HG03280 (cell line): ENCODE measurements at regions not wholly inside any gene's neighbourhood (a gene's known extent, or its start where the extent isn't known, plus 50 kb on each side); places are given as distances from the start of the nearest gene placed in this dataset.
"Not testable (repeated sequence)": the region's sequence is repeated elsewhere in the genome, so short reads cannot be mapped to it uniquely, and the experiment has no call there.

Experiments used
- ATAC-seq: cut with Tn5 transposase; IDR thresholded peaks from one replicate; pipeline ENCODE4 v1.9.1; 2021; ENCODE audit warnings: mild to moderate bottlenecking, moderate library complexity; ENCODE audit not compliant: unreplicated experiment

DNA sequence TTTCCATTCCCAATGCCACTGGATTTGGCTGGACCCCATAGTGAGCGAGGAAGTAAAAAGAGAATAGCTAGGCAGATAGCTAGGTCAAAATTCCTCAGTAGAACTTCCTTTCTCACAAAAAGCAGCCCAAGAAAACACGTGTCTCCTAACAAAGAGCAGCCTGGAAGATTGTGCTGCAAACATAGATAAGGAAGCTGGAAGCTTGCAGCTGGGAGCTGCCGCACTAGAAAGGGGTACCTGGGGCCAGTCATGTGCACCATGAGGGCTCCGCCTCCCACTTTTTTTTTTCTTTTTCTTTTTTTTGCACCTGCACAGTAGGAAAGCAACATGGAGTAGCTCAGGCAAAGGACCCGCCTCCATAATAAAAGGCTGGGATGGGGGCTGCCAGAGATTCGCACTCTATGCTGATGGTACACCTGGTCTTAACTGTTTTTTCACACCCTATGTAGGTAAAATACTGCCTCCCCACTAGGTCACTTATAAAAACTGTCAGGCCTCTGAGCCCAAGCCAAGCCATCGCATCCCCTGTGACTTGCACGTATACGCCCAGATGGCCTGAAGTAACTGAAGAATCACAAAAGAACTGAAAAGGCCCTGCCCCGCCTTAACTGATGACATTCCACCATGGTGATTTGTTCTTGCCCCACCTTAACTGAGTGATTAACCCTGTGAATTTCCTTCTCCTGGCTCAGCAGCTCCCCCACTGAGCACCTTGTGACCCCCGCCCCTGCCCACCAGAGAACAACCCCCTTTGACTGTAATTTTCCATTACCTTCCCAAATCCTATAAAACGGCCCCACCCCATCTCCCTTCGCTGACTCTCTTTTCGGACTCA, 521.6 kb downstream of the IRS2 start:
- ATAC-seq: not testable (repeated sequence)

- not testable (repeated sequence) for ATAC-seq
Measured at GRCh38 chr13:109257761-109258157, 528.6 kb downstream of the IRS2 start.
